ENCODE measurements at regions not wholly inside any gene's neighbourhood (a gene's known extent, or its start where the extent isn't known, plus 50 kb on each side); places are given as distances from the start of the nearest gene placed in this dataset.

DNA sequence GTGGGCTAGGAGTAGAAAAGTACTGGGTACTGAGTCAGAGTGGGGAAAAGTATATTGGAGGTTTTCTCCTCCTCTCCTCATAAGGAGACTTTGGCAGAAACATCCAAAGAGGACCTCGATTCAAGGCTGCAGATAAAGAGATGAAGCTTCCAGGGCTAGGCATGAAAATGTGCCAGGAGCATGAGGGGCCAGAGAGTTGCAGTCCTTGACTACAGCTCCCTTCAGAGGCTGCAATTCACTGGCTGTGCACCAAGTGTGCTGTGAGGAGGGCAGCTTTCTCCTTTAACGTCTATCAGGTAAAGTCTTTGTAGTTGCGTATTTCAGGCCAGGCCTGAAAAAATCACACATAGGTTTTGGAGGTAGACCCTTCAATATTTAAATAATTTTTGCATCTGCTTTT lies 174.9 kb upstream of the VEGFC start:
- no peak for TF ChIP-seq POLR2AphosphoS5 (IDR thresholded peaks at IDR 0.05; ENCODE audit: low read depth, low read length)
- TF ChIP-seq, protein P1, sequence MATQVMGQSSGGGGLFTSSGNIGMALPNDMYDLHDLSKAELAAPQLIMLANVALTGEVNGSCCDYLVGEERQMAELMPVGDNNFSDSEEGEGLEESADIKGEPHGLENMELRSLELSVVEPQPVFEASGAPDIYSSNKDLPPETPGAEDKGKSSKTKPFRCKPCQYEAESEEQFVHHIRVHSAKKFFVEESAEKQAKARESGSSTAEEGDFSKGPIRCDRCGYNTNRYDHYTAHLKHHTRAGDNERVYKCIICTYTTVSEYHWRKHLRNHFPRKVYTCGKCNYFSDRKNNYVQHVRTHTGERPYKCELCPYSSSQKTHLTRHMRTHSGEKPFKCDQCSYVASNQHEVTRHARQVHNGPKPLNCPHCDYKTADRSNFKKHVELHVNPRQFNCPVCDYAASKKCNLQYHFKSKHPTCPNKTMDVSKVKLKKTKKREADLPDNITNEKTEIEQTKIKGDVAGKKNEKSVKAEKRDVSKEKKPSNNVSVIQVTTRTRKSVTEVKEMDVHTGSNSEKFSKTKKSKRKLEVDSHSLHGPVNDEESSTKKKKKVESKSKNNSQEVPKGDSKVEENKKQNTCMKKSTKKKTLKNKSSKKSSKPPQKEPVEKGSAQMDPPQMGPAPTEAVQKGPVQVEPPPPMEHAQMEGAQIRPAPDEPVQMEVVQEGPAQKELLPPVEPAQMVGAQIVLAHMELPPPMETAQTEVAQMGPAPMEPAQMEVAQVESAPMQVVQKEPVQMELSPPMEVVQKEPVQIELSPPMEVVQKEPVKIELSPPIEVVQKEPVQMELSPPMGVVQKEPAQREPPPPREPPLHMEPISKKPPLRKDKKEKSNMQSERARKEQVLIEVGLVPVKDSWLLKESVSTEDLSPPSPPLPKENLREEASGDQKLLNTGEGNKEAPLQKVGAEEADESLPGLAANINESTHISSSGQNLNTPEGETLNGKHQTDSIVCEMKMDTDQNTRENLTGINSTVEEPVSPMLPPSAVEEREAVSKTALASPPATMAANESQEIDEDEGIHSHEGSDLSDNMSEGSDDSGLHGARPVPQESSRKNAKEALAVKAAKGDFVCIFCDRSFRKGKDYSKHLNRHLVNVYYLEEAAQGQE (IDR thresholded peaks at IDR 0.05; ENCODE audit: insufficient read depth in 1 of 2, low read depth in 2 of 2, low read length in 2 of 2) = no peak
- no peak for TF ChIP-seq FOXP2 (optimal IDR thresholded peaks at IDR 0.05; ENCODE audit: borderline replicate concordance, extremely low read depth, extremely low read length, insufficient read depth)
- TF ChIP-seq TAF1 (IDR thresholded peaks at IDR 0.05; ENCODE audit: borderline replicate concordance, insufficient read depth, low read length) = no peak
- no peak for TF ChIP-seq SIN3A (IDR thresholded peaks at IDR 0.05; ENCODE audit: borderline replicate concordance, insufficient read depth, low read length)

Data from PFSK-1 (cell line).